ENCODE measurements at regions not wholly inside any gene's neighbourhood (a gene's known extent, or its start where the extent isn't known, plus 50 kb on each side); places are given as distances from the start of the nearest gene placed in this dataset.

DNA sequence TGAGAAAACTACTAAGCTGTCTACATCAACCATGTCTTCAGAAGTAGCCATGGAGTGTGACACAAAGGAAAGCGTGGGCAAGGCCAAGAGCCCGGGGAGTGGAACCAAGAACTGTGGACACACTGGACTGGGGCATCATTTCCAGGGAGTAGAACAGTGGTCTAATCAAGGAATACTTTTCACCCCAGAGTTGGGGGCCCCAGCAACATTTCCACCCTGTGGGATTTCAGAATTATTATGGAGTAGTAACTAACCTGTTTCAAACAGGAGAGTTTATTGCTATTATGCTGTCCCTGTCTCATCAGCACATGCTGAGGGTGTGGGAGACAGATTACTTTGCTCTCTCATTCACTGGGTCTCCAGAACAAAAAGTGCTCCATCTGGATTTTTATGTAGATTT, 58.0 kb upstream of the FSTL4 start:
- Histone ChIP-seq H3K27me3 (ENCODE audit: control insufficient read depth, insufficient read depth, low read length) (no peaks in the 10 kb centered on the region), H3K4me3 (ENCODE audit: low read length) (no peak overlapping the region), H3K9ac (ENCODE audit: low read length) (no peak overlapping the region), H3K9me3 (ENCODE audit: control insufficient read depth, low read length) (no peaks in the 10 kb centered on the region), H3K36me3 (ENCODE audit: control insufficient read depth, insufficient read depth, low read length) (no peaks in the 10 kb centered on the region), H3K4me1 (ENCODE audit: control insufficient read depth, insufficient read depth, low read length) (no peaks in the 10 kb centered on the region)

DNA sequence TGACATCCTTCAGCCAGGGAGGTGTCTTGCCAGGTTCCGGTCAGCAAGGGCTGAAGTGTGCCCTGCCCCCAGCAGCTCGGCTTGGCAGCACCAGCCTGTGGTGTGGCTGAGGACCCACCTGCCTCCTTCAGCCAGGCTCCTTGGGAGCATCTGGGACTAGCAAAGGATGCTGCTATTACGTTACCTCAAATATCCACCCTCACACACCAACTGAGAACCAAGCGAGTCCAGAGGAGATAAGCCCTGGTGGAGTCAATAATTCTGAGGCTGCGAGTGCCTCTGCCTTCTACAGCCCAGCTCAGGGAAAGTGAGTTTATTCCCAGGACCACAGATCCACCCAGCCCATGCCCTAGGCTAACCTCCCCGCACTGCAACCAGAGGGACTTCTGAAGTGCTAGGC, 57.1 kb upstream of the FSTL4 start:
- Histone ChIP-seq H3K27me3 (ENCODE audit: control insufficient read depth, insufficient read depth, low read length) (no peaks in the 10 kb centered on the region), H3K36me3 (ENCODE audit: control insufficient read depth, insufficient read depth, low read length) (no peaks in the 10 kb centered on the region), H3K9me3 (ENCODE audit: control insufficient read depth, low read length) (no peaks in the 10 kb centered on the region), H3K9ac (ENCODE audit: low read length) (no peak overlapping the region), H3K4me3 (ENCODE audit: low read length) (no peak overlapping the region), H3K4me1 (ENCODE audit: control insufficient read depth, insufficient read depth, low read length) (no peaks in the 10 kb centered on the region)

DNA sequence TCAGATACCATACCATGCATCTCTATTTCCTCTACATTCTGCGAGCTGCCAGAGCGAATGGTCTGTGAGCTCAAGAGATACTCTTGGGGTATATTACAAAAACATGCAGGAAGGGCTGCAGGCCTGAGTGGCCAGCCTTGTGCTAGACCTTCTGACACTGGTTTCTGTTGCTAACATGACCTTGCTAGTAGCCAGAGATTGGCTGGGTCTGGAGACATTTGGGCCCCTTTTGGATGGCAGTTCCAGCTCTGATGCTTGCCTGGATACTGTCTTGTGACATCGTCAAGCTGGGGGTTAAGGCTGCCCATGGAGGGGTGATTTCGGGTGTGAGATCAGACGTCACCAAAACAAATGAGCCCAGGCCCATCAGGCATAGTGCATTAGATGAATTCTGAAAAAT, 56.1 kb upstream of the FSTL4 start:
- no peaks in the 10 kb centered on the region for H3K4me1 ChIP-seq (ENCODE audit: control insufficient read depth, insufficient read depth, low read length)
- no peaks in the 10 kb centered on the region for H3K9me3 ChIP-seq (ENCODE audit: control insufficient read depth, low read length)
- no peak overlapping the region for H3K4me3 ChIP-seq (ENCODE audit: low read length)
- H3K36me3 ChIP-seq (ENCODE audit: control insufficient read depth, insufficient read depth, low read length) = no peaks in the 10 kb centered on the region
- H3K9ac ChIP-seq (ENCODE audit: low read length) = no peak overlapping the region
- no peaks in the 10 kb centered on the region for H3K27me3 ChIP-seq (ENCODE audit: control insufficient read depth, insufficient read depth, low read length)

DNA sequence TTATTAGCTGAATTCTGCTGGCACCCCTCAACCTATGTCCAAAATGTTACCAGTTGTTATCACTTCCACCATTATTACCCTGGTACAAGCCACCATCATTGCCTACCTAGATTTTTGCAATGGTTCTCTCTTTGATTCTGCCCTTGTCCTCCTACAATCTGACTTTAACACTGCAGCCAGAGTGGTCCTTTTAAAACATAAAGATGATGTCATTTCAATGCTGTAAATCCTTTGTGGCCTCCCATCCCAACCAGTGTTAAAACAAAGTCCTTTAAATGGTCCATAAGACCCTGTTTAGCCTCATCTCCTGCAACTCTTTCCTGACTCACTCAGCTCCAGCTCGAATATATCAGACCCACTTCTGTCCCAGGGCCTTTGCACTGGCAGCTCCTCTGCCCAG, 54.9 kb upstream of the FSTL4 start:
- no peaks in the 10 kb centered on the region for H3K4me1 ChIP-seq (ENCODE audit: control insufficient read depth, insufficient read depth, low read length)
- H3K9ac ChIP-seq (ENCODE audit: low read length) = no peak overlapping the region
- H3K4me3 ChIP-seq (ENCODE audit: low read length) = no peak overlapping the region
- H3K27me3 ChIP-seq (ENCODE audit: control insufficient read depth, insufficient read depth, low read length) = no peaks in the 10 kb centered on the region
- H3K36me3 ChIP-seq (ENCODE audit: control insufficient read depth, insufficient read depth, low read length) = no peaks in the 10 kb centered on the region
- H3K9me3 ChIP-seq (ENCODE audit: control insufficient read depth, low read length) = no peaks in the 10 kb centered on the region

DNA sequence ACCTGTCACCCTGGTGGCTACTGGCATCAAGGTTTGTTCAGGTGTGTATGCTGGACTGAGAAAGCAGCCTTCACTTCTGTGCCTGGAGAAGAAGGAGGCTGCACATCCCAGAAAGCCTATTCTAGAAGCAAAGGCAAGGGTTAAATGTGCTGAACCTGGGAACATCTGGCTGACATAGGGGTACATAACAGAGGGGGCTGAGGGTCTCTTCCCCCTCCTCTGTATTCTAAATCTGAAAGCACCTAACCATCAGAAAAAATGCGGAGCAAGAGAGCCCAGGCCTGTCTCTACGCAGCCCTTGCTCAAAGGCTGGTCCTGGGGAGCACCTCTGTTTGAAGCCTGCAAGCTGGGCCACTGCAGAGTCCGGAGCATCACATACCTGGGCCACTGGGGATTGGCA, 53.2 kb upstream of the FSTL4 start:
- no peak overlapping the region for H3K4me3 ChIP-seq (ENCODE audit: low read length)
- H3K27me3 ChIP-seq (ENCODE audit: control insufficient read depth, insufficient read depth, low read length) = no peaks in the 10 kb centered on the region
- H3K4me1 ChIP-seq (ENCODE audit: control insufficient read depth, insufficient read depth, low read length) = no peaks in the 10 kb centered on the region
- no peak overlapping the region for H3K9ac ChIP-seq (ENCODE audit: low read length)
- H3K36me3 ChIP-seq (ENCODE audit: control insufficient read depth, insufficient read depth, low read length) = no peaks in the 10 kb centered on the region
- no peaks in the 10 kb centered on the region for H3K9me3 ChIP-seq (ENCODE audit: control insufficient read depth, low read length)

DNA sequence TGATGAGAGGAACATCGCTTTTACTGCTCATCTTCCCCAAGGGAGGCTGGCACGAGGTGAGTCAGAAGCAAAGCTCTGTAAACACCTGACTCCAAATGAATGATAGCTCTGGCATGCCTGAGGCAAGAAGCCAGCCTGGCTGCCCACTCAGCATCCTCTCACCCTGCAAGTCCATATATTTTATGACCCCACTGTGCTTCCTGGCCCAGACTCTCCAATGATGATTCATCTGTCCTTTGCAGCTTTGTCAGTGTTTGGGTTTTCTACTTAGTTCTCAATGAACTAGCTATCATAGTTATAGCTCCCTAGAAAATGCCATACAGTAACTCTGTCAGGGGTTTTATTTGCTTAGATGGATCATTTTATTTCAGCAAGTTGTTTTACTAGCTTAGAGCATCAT, 52.1 kb upstream of the FSTL4 start:
- H3K9me3 ChIP-seq (ENCODE audit: control insufficient read depth, low read length) = no peaks in the 10 kb centered on the region

GRCh38 chr5:133663397-133664054, 51.2 kb upstream of the FSTL4 start:
- Histone ChIP-seq H3K36me3 (ENCODE audit: control insufficient read depth, insufficient read depth, low read length) (no peaks in the 10 kb centered on the region), H3K4me1 (ENCODE audit: control insufficient read depth, insufficient read depth, low read length) (no peaks in the 10 kb centered on the region), H3K4me3 (ENCODE audit: low read length) (no peak overlapping the region)

More for the DNA sequence above, 52.1 kb upstream of the FSTL4 start:
- H3K27me3 ChIP-seq (ENCODE audit: control insufficient read depth, insufficient read depth, low read length) = no peaks in the 10 kb centered on the region
- H3K9ac ChIP-seq (ENCODE audit: low read length) = no peak overlapping the region
- no peaks in the 10 kb centered on the region for H3K4me1 ChIP-seq (ENCODE audit: control insufficient read depth, insufficient read depth, low read length)
- no peaks in the 10 kb centered on the region for H3K36me3 ChIP-seq (ENCODE audit: control insufficient read depth, insufficient read depth, low read length)
- no peak overlapping the region for H3K4me3 ChIP-seq (ENCODE audit: low read length)

DNA sequence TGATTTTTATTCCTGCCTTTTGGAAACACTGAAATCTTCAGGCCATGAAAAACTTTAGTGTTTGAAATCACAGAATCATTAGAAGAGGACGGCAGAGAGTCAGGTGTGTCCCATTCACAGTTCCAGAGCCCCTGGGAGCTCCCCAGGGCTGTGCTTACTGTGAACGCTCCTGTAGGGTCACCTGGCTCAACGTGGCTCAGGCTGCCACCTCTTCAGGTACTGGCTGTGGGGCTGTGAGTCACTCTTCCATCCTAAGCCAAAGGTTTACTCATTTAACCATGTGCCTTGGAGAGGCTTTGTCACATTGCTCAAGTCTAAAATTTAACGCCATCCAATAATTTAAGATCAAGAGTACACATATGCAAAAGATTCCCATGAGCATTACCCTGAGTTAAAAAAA, 50.2 kb upstream of the FSTL4 start:
- Histone ChIP-seq H3K4me1 (ENCODE audit: control insufficient read depth, insufficient read depth, low read length) (no peaks in the 10 kb centered on the region), H3K27me3 (ENCODE audit: control insufficient read depth, insufficient read depth, low read length) (no peaks in the 10 kb centered on the region), H3K9me3 (ENCODE audit: control insufficient read depth, low read length) (no peaks in the 10 kb centered on the region), H3K36me3 (ENCODE audit: control insufficient read depth, insufficient read depth, low read length) (no peaks in the 10 kb centered on the region), H3K9ac (ENCODE audit: low read length) (no peak overlapping the region), H3K4me3 (ENCODE audit: low read length) (no peak overlapping the region)

More at GRCh38 chr5:133663397-133664054, 51.2 kb upstream of the FSTL4 start:
- no peak overlapping the region for H3K9ac ChIP-seq (ENCODE audit: low read length)
- H3K27me3 ChIP-seq (ENCODE audit: control insufficient read depth, insufficient read depth, low read length) = no peaks in the 10 kb centered on the region
- no peaks in the 10 kb centered on the region for H3K9me3 ChIP-seq (ENCODE audit: control insufficient read depth, low read length)

Measured in mucosa of stomach (tissue), 1 donor.